K562 (cell line): ENCODE measurements at regions not wholly inside any gene's neighbourhood (a gene's known extent, or its start where the extent isn't known, plus 50 kb on each side); places are given as distances from the start of the nearest gene placed in this dataset.

Experiments
- ATF7 ChIP-seq: fragments of 450-650 bp; IDR thresholded peaks from 2 replicates; pipeline ENCODE4 v1.7.1; 2014; ENCODE audit warnings: mild to moderate bottlenecking, moderate library complexity
- CBFB ChIP-seq: sonication (generic); formaldehyde crosslinking; IDR thresholded peaks from 2 replicates; pipeline ENCODE4 v1.4.0; 2020; ENCODE audit warnings: mild to moderate bottlenecking, missing genetic modification reagents
- EZH2 ChIP-seq: IDR thresholded peaks from 2 replicates; pipeline ENCODE4 v1.6.1; 2012; ENCODE audit warnings: low read depth, mild to moderate bottlenecking, inconsistent platforms, low read length, borderline replicate concordance
- FOXJ3 ChIP-seq: sonication (generic); formaldehyde crosslinking; IDR thresholded peaks from 2 replicates; pipeline ENCODE4 v1.4.0; 2020; ENCODE audit warnings: mild to moderate bottlenecking, missing genetic modification reagents
- MCM7 ChIP-seq, 2 experiments: fragments of 450-650 bp; IDR thresholded peaks; 2 replicates each; pipeline ENCODE4 v1.6.1; 2016 to 2018
- RAD21 ChIP-seq, 2 experiments: fragments of 250-450 bp in 1 of 2; fragments of 450-650 bp in 1 of 2; sonication (Bioruptor Pico) in 1 of 2; formaldehyde crosslinking in 1 of 2; IDR thresholded peaks in 1 of 2; conservative IDR thresholded peaks in 1 of 2; 2 replicates each; pipeline versions ENCODE4 v1.4.0 to v1.8.0; 2020 to 2022; ENCODE audit warnings: mild to moderate bottlenecking in 2 of 2, moderate library complexity in 1 of 2
- SMAD1 ChIP-seq: fragments of 150-350 bp; IDR thresholded peaks from 2 replicates; pipeline ENCODE4 v1.6.1; 2014; ENCODE audit warnings: low read length, low read depth; ENCODE audit not compliant: partially characterized antibody
- TAF7 ChIP-seq: fragments of 450-650 bp; IDR thresholded peaks from 2 replicates; pipeline ENCODE4 v1.6.1; 2016; ENCODE audit warnings: missing genetic modification characterization, missing compliant biosample characterization
- ZNF41 ChIP-seq: fragments of 250-450 bp; sonication (Bioruptor Pico); conservative IDR thresholded peaks from 2 replicates; pipeline ENCODE4 v1.4.0; 2020; ENCODE audit warnings: mild to moderate bottlenecking
- TF ChIP-seq, protein P1 (sequence below): sonication (generic); formaldehyde crosslinking; IDR thresholded peaks from 2 replicates; pipeline ENCODE4 v1.9.0; 2022; ENCODE audit warnings: mild to moderate bottlenecking, missing genetic modification reagents
- TF ChIP-seq, protein P2 (sequence below): fragments of 450-650 bp; formaldehyde crosslinking; IDR thresholded peaks from 2 replicates; pipeline ENCODE4 v1.4.0; 2022; ENCODE audit warnings: missing genetic modification characterization
- TF ChIP-seq, protein P3 (sequence below): fragments of 150-350 bp; conservative IDR thresholded peaks from 2 replicates; pipeline ENCODE4 v1.6.1; 2014; ENCODE audit warnings: low read length
- TF ChIP-seq, protein P4 (sequence below): fragments of 250-450 bp; sonication (Bioruptor Pico); IDR thresholded peaks from 2 replicates; pipeline ENCODE4 v1.9.0; 2021; ENCODE audit warnings: mild to moderate bottlenecking

DNA sequence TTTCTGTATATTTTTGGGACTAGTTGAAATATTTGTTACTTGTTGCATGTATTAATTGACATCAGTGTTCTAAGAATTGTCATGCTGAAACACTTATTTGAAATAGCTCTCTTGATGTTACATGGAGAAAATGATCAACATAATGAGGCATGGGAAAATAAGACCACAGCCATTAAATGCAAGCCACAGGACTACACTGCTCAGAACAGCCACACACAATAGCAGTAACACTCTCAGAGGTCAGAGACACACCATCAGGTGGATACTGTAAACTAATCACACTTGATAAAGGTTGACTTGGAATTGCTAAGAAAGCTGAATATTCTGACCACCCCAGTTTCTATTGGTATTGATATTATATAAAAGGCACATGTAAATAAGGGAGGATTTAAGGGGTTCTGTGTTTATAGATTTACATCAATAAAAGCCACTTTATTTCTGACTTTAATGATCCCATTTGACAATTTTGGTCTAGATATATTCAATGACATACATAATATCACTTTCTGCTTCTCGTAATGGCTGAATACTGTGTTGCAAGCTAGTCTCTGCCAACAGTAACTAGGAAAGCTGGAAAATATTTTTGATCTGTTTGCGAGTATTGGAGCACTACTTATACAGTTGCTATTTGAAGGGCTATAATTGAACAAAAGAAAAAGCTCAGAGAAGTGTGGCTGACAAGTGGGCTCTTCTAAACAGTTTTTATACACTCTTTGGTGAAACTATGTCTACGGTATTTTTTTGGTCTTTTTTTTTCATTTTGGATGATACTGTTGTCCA is 876.5 kb upstream of the INTU start:
- TF ChIP-seq RAD21 (CRISPR knock-in tag; conservative IDR thresholded peaks at IDR 0.05 in 1 of 2, IDR thresholded peaks at IDR 0.05 in 1 of 2) = no peak
- no peak for TF ChIP-seq ATF7
- TF ChIP-seq SMAD1 = no peak
- no peak for TF ChIP-seq FOXJ3 (CRISPR knock-in tag)
- TF ChIP-seq, protein P1, sequence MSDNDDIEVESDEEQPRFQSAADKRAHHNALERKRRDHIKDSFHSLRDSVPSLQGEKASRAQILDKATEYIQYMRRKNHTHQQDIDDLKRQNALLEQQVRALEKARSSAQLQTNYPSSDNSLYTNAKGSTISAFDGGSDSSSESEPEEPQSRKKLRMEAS (CRISPR knock-in tag) = no peak
- no peak for TF ChIP-seq ZNF41
- no peak for TF ChIP-seq CBFB
- TF ChIP-seq EZH2 = no peak
- no peak for TF ChIP-seq TAF7 (tag)
- TF ChIP-seq, protein P2, sequence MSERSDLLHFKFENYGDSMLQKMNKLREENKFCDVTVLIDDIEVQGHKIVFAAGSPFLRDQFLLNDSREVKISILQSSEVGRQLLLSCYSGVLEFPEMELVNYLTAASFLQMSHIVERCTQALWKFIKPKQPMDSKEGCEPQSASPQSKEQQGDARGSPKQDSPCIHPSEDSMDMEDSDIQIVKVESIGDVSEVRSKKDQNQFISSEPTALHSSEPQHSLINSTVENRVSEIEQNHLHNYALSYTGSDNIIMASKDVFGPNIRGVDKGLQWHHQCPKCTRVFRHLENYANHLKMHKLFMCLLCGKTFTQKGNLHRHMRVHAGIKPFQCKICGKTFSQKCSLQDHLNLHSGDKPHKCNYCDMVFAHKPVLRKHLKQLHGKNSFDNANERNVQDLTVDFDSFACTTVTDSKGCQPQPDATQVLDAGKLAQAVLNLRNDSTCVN (CRISPR knock-in tag) = no peak
- TF ChIP-seq, protein P3, sequence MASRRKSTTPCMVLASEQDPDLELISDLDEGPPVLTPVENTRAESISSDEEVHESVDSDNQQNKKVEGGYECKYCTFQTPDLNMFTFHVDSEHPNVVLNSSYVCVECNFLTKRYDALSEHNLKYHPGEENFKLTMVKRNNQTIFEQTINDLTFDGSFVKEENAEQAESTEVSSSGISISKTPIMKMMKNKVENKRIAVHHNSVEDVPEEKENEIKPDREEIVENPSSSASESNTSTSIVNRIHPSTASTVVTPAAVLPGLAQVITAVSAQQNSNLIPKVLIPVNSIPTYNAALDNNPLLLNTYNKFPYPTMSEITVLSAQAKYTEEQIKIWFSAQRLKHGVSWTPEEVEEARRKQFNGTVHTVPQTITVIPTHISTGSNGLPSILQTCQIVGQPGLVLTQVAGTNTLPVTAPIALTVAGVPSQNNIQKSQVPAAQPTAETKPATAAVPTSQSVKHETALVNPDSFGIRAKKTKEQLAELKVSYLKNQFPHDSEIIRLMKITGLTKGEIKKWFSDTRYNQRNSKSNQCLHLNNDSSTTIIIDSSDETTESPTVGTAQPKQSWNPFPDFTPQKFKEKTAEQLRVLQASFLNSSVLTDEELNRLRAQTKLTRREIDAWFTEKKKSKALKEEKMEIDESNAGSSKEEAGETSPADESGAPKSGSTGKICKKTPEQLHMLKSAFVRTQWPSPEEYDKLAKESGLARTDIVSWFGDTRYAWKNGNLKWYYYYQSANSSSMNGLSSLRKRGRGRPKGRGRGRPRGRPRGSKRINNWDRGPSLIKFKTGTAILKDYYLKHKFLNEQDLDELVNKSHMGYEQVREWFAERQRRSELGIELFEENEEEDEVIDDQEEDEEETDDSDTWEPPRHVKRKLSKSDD = no peak
- TF ChIP-seq MCM7 (IDR thresholded peaks at IDR 0.05) = no peak
- TF ChIP-seq, protein P4, sequence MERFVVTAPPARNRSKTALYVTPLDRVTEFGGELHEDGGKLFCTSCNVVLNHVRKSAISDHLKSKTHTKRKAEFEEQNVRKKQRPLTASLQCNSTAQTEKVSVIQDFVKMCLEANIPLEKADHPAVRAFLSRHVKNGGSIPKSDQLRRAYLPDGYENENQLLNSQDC (CRISPR knock-in tag) = no peak
